Jurkat, Clone E6-1 (cell line): ENCODE measurements at regions not wholly inside any gene's neighbourhood (a gene's known extent, or its start where the extent isn't known, plus 50 kb on each side); places are given as distances from the start of the nearest gene placed in this dataset.
"Not testable (repeated sequence)": the region's sequence is repeated elsewhere in the genome, so short reads cannot be mapped to it uniquely, and the experiment has no call there.

ENCODE experiments used
- DNase-seq: peaks from one replicate; pipeline ENCODE4 v3.0.0-alpha.2; 2011; ENCODE audit warnings: low read depth, low spot score
- H3K4me3 ChIP-seq: 2 replicates; pipeline ENCODE4 v1.5.1; 2011; ENCODE audit warnings: mild to moderate bottlenecking, low read length, control low read depth, moderate library complexity

DNA sequence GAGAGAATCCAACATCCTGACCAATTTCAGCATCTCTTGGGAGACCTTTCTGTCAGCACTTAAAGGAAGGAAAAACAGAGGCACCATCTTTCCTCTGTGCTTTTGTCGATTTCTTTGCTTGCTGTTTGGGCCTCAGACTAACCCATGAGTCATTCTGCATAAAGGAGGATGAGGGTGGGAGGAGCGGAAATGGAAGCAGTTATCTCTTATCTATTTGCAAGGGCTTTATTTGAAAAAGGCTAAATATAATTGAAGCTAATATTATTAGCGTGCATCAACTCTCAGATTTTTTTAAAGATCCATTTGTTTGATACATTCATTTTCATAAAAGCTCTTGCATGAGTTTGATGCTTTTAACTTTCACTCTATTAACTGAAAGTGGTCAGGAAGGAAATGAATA lies 72.9 kb downstream of the ZNF622 start:
- DNase-seq = no peak
- H3K4me3 ChIP-seq = no peak overlapping the region

DNA sequence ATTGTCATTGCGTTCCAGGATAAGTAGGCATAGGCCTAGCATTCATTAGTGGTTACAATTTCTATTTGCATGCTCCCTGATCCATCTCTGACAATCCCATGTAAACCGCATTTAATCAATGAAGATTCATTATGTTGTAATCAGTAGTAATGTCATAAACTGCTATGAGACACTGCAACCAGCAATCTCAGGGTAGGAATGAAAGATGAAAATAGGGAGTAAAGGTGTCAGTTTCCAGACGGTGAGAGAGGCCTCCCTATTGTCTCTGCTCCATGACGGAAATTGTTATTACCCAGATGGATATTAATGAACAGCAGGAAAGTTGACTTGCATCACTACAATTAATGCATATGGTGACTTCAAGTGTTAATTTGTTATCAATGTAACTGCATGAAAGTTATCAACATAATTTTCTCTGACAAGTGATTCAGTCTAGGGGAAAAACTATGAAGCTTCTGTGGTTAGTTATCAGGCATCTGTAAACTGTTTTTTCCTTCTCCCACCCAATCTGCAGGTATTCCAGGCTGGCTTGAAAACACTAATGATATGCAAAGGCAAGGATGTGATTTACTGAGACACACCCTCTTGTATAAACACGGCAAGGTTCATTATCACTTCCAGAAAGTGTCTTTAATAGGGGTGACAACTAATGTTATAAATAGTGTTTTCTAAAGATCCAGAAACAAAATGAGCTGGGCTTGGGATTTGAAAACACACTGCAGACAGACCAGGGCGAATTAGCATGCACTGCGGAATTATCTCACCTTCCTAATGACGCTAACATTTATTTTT lies 73.5 kb downstream of the ZNF622 start:
- DNase-seq = no peak
- no peak overlapping the region for H3K4me3 ChIP-seq

DNA sequence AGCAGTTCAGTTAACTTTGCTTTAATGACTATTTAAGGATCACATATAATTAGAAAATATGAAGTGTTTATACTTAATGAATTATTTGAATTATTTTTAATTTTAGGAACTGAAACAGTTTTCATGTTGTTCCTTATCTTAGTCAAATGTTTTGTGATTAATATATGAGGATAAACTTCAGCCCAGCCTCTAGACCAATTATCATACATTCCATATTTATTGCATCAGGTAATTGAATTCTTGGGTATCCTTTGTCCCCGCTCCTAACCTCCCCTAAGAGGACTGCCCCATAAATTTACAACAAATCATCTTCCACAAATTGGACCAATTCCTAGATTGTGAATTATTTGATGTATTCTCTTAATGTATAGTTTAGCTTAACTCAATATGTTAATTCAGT lies 74.8 kb downstream of the ZNF622 start:
- H3K4me3 ChIP-seq = no peak overlapping the region
- no peak for DNase-seq

DNA sequence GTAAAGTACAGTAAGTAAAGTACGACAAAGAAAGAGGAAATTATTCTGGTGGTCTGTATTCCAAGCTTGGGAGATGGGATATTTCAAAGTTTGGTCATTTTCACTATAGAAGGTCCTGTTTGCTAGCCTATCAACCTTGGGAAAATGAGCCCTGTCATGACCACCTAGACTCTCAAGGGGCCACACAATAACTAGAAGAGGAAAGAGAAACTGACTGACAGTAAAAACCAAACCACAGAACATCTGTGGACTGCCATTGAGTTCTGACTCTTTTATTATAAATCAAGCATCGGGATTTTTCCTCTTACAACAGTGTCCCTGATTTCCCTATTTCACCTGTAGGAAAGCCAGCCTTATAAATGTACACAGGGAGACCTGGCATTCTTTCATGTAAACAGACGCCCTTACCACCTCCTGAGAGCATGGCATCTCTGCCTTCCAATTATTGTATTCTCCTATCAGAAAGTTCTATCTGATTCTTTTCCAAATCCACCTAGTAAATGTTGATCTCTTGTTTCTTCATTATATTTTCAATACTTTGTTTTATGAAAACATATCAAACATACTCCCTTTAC lies 80.0 kb downstream of the ZNF622 start:
- H3K4me3 ChIP-seq = no peak overlapping the region
- no peak for DNase-seq

DNA sequence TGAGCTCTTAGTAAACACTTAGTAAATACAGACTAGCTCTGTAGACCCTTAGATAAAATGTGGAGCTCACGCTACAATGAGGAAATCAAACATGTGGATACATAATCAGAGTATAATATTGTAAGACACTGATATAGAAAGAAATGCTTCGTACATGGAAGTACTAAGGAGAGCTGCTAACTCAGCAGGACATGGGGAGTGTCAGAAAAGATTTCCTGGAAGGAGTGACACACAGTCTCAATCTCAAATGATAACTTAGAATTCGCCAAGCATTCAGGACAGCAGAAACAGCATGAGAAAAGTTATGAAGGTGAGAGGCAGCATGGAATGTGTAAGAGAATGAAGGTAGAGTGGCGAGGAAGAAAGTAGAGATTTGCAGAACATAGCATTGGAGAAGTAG lies 80.8 kb downstream of the ZNF622 start:
- no peak for DNase-seq
- H3K4me3 ChIP-seq = no peak overlapping the region

DNA sequence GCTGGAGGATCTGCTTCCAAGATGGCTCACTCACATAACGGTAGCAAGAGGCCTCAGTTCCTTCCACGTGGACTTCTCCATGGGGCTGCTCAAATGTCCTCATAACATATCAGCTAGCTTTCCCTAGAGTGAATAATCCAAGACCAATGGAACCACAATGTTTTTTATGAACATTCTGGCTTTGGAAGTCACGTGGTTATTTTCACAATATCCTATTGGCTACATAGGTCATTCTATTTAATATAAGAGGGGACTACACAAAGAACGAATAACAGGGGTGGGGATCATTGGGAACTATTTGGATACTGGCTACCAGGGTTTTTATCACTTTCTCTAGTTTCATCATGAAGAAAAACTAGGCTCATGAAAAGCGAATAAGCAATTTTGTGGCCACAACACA lies 81.4 kb downstream of the ZNF622 start:
- DNase-seq = no peak

DNA sequence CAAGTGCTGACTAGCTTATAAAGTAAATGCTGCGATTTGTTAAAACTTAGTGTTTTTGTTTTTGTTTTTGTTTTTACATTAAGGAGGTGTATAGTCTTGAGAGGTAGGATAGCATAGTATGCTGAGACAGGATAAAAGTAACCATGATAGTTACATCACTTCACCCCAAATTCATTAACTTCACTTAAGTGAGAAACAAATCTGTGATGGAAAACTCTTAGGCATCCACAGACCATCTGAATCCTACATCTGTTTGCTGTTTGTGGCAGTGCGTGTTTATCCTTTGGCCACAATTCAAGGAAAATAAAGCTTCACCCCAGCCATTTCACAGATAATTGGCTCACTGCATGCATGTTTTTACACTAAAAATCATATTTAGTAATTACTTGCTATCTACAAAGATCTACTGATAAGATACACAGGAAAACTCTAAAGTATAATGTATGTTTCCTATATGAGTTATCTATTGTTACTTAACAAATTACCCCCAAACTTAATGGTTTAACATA lies 82.0 kb downstream of the ZNF622 start:
- no peak overlapping the region for H3K4me3 ChIP-seq
- no peak for DNase-seq

More for the DNA sequence above, 81.4 kb downstream of the ZNF622 start:
- no peak overlapping the region for H3K4me3 ChIP-seq

DNA sequence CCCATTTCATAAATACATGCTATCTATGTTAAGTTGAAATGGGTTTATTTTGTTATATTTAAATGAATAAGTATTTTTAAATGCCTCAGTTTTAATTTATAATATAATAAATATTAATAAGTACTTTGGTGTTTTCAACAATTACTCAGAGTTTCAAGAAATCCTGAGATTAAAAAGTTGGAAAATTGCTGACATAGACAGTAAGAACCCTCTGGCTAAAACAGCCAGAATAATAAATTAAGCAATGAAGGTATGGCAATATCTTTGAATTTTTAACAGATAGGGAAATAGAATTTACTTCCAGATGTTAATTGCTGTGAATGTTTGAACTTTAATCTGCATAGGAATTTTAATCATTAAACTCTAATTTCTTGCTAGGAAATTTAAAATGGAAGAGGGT lies 83.6 kb downstream of the ZNF622 start:
- no peak overlapping the region for H3K4me3 ChIP-seq
- DNase-seq = no peak

DNA sequence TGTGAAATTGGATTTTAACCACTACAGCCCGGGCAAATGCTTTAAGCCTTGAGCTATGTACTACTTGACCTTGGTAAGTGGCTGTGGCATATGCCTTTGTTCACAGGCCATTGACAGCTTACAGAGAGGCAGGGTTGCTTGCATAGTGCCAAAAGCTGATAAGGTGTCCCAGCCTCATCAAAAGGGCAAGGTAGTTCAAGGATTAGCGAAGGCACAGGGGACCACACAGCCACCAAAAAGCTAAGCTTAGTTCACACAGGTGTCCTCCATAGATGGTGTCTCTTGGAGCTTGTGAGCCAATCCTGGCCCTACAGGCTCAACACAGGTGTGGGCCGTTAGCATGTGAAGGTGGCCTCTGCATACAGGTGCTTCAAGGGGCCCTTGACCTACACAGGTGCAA lies 86.8 kb downstream of the ZNF622 start:
- no peak for DNase-seq
- H3K4me3 ChIP-seq = no peak overlapping the region

DNA sequence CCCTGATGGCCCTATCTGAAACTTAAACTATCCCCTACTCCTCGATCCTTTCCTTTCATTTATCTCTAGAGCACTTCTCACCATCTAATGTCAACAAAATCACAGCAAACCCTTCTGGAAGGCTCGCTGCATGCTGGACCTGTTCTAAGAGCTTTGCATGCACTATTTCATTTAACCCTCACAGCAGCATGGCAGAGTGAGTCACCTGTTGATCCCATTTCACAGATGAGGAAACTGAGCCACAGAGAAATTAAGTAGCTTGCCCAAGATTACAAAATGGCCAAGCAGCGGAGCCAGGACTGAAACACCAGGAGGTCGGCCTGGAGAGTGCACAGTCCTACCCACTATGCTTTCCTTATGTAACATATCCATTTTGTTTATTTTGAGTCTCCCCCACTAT lies 93.1 kb downstream of the ZNF622 start:
- H3K4me3 ChIP-seq = no peak overlapping the region
- no peak for DNase-seq

DNA sequence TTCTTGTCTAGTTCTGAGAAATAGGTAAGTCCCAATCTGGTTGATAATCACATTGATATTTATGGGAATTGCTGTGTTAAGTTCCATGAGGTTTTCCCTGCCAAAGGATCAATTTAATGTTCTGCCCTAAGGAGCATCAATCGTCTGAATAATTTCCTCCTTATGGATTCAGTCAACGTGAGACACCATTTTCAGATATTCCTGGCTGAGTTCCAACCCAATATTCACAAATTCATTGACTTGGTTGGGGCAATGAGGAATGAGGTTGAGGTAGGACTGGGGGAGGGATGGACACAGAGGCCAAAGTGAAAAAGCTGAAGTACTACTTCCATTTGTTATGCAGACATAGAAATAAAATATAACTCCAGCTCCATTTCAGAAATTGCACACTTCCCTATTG lies 99.1 kb downstream of the ZNF622 start:
- no peak overlapping the region for H3K4me3 ChIP-seq
- DNase-seq = no peak

DNA sequence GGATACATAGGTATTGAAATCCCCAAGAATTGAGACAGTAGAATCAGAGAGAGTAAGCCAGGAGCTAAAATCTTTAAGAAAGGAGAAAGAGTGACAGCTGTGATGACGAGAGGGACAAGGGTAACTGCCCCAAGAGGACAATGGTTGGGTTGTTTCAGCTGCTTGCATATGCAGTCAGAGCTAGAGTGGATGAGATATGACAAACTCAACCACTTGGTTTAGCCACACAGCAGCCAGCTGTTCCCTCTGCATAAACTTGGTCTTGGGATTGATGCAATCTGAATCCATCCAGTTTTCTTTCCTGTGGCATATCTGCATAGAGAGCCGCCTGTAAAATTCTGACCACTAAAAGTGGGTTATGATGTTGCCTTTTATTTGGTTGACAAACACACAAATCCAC lies 100.7 kb downstream of the ZNF622 start:
- DNase-seq = no peak
- no peak overlapping the region for H3K4me3 ChIP-seq

DNA sequence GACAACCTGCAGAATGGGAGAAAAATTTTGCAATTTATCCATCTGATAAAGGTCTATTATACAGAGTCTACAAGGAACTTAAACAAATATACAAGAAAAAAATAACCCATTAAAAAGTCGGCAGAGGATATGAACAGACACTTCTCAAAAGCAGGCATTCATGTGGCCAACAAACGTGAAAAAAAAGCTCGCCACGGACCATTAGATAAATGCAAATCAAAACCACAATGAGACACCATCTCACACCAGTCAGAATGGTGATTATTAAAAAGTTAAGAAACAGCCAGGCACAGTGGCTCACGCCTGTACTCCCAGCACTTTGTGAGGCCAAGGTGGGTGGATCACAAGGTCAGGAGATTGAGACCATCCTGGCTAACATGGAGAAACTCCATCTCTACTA lies 112.2 kb downstream of the ZNF622 start:
- DNase-seq, H3K4me3 ChIP-seq: not testable (repeated sequence)

DNA sequence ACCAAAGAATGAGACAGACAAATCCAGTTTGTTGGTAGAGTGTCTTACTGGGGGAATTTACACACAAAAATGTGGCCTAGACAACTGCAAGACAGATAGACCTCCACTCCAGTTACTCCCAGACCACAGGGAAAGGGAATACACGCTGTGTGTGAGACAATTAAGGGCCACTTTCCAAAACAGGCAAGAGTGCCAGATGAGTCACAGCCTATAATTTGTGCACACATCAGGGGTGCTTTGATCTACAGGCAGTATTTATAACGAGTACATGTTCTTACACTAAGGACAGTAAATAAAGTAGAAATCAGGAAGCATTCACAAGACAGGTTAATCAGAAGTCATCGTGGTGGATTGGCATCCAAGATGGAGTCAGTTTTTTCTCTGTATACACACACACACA lies 114.8 kb downstream of the ZNF622 start:
- H3K4me3 ChIP-seq = no peak overlapping the region
- no peak for DNase-seq

DNA sequence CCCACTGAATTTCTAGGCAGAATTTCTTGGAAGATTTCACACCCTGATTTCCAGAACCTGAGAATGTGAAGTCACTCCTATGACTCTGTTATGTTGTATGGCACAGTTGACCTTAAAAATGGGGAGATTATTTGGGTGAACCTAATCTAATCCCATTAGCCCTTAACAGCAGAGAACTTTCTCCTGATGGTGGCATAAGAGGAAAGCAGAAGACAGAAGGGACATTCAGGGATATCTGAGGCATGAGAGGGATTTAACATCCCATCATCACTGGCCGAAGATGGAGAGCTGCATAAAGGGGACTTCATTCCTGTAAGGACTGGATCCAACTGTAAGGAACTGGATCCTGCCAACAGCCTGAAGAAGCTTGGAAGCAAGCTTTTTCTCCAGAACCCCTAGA lies 119.2 kb downstream of the ZNF622 start:
- DNase-seq = no peak
- no peak overlapping the region for H3K4me3 ChIP-seq

DNA sequence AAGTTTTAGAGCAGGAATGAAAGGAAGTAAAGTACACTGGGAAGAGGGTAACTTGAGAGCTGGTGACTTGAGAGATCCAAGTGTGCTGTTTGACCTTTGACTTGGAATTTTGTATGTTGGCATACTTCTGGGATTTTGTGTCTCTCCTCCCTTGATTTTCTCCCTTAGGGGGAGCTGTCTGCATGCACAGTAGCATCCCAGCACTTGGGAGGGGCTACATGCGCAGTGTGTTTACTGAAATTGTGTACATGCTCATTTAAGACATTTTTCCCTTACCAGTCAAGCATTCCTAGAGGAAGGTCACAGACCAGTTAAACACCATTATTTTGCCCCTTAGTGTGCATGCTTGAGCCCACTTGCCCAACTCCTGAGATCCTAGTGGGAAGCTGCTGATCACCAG lies 120.1 kb downstream of the ZNF622 start:
- DNase-seq = no peak
- H3K4me3 ChIP-seq = no peak overlapping the region

DNA sequence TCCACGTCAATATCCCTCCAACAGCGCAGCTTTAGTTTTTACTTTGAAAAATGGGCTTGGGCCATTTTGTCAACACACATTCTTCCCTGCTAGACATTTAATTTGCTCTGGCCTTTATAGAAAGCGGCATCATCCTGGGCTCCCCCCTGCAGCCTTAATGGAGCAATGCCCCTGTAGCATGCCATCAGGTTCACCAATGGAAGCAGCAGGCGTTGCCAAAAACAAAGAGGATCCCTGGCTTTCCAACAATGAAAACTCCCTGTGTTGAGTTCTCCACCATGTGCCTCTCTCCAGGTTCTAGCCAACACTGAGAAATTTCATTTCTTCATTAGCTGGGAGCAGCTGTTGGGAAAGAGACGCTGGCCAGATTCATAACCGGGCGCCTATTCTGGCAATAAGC lies 139.5 kb downstream of the ZNF622 start:
- H3K4me3 ChIP-seq = no peak overlapping the region
- DNase-seq = no peak

DNA sequence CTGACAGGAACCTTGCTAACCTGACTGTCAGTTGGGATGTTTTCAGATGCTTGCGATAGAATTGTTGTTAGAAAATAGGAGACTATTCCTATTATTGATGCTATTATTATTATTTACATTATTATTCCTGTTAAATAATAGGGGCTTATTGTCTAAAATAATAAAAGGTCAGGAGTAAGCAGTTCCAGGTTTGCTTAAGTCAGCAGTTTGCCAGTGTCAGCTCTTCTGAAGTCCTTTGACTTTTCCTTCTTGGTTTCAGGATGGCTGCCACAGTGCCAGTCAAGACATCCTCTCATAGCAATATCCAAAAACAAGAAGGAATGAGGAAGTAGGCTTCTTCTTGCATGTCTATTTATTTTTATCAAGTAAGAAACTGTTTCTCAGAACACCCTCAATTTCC lies 141.7 kb upstream of the MARCHF11 start:
- no peak overlapping the region for H3K4me3 ChIP-seq

DNA sequence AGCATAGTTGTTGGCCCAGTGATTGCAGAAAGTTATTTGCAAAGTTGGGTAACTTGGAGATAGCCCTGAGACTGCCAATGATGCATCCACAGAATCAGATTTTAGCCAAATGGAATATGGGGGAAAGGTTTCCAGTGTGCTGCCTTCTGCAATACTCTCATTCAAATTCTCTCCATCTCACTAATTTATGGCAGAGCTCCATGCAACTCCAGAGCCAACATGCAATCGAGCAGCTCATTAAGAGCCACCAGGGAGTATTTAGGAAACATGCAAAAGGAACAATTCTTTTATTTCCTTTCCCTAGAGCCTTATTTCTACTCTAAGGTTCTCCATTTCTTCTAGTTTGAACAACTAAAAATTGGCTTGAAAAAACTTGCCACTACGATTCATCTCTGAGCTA lies 135.9 kb upstream of the MARCHF11 start:
- no peak for DNase-seq
- no peak overlapping the region for H3K4me3 ChIP-seq

More for the DNA sequence above, 141.7 kb upstream of the MARCHF11 start:
- no peak for DNase-seq

DNA sequence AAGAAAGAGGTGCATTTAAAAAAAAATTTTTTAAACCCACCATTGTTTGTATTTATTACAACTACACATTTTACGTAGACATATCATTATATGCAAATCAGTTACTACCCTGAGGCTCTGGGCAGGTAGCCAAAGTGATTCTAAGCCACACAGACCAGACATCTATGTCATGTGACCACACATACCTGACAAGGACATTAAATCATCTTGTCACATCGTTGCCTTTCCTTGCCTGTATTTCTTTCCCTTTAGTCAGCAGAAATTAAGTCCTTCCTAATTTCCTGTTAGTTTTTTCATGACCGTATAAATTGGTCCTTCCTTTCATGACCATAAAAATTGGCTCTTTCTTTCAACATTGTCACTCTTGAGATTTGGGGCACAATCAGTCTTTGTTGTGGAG lies 134.2 kb upstream of the MARCHF11 start:
- no peak overlapping the region for H3K4me3 ChIP-seq
- no peak for DNase-seq

DNA sequence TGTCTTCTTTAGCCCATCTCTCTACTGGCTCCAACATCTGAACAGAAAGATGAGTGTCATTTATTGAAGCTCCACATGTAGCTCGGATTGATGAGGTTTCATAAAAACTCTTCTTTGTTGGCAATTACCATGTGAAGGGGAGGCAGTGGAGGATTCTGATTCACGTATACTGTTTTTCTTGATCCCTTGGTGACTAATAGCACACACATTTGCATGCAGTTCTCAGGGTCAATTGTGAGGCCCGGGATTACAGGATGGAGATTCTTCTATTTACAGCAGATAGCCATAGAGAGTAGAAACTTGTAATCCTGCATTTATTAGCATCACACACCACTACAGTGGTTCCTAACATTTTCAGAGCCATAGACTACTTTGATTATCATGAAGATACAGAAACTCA lies 133.2 kb upstream of the MARCHF11 start:
- H3K4me3 ChIP-seq = no peak overlapping the region
- no peak for DNase-seq
